Adrenal gland (tissue), 5 donors: ENCODE measurements at regions not wholly inside any gene's neighbourhood (a gene's known extent, or its start where the extent isn't known, plus 50 kb on each side); places are given as distances from the start of the nearest gene placed in this dataset.

Source experiments
- CTCF ChIP-seq, 6 experiments: fragments of 450-650 bp in 4 of 6; fragments of 200-600 bp in 2 of 6; sonication (generic) in 1 of 6; IDR thresholded peaks; 1 replicate in 5 of 6; 2 replicates in 1 of 6; pipeline versions ENCODE4 v1.5.1 to v1.8.0; 2016 to 2021; ENCODE audit warnings: antibody characterized with exemption in 6 of 6, mild to moderate bottlenecking in 2 of 6, moderate library complexity in 1 of 6
- POLR2A ChIP-seq, 2 donors: fragments of 450-650 bp; IDR thresholded peaks; one replicate each; pipeline ENCODE4 v1.6.1; 2017; ENCODE audit warnings: antibody characterized with exemption in 2 of 2, mild to moderate bottlenecking in 2 of 2, moderate library complexity in 1 of 2
- donor health status: DM: no; HTN: no; CAD: no.

GRCh38 chr4:107213410-107213809 is 177.3 kb upstream of the DKK2 start:
- TF ChIP-seq CTCF (IDR thresholded peaks at IDR 0.05), result no peak
- TF ChIP-seq POLR2A (IDR thresholded peaks at IDR 0.05), result no peak
